SK-N-SH (cell line): ENCODE measurements at regions not wholly inside any gene's neighbourhood (a gene's known extent, or its start where the extent isn't known, plus 50 kb on each side); places are given as distances from the start of the nearest gene placed in this dataset.

Experiments
- CHD2 ChIP-seq: fragments of 150-350 bp; IDR thresholded peaks from 2 replicates; pipeline ENCODE4 v1.6.1; 2018; ENCODE audit warnings: low read length; ENCODE audit not compliant: partially characterized antibody
- EP300 ChIP-seq, 2 experiments: IDR thresholded peaks; 2 replicates each; pipeline versions ENCODE4 v1.4.0 to v1.6.1; 2012; ENCODE audit warnings: borderline replicate concordance in 1 of 2, low read depth in 1 of 2, low read length in 1 of 2
- GABPA ChIP-seq: IDR thresholded peaks from 2 replicates; pipeline ENCODE4 v1.4.0; 2012; ENCODE audit warnings: low read depth, mild to moderate bottlenecking
- RXRA ChIP-seq: IDR thresholded peaks from 2 replicates; pipeline ENCODE4 v1.4.0; 2012; ENCODE audit warnings: low read depth, mild to moderate bottlenecking, borderline replicate concordance
- SMC3 ChIP-seq: IDR thresholded peaks from 2 replicates; pipeline ENCODE4 v1.6.1; 2012; ENCODE audit warnings: low read depth, low read length, improper control_type of control experiment
- TF ChIP-seq, protein P1 (sequence below): fragments of 200-600 bp; sonication (generic); IDR thresholded peaks from 2 replicates; pipeline ENCODE4 v1.6.1; 2017; ENCODE audit warnings: antibody characterized with exemption, mild to moderate bottlenecking, moderate library complexity
- TF ChIP-seq, protein P2 (sequence below): fragments of 150-350 bp; IDR thresholded peaks from 2 replicates; pipeline ENCODE4 v1.6.1; 2016; ENCODE audit warnings: mild to moderate bottlenecking, low read depth, low read length
- TF ChIP-seq, protein P3 (sequence below): IDR thresholded peaks from 2 replicates; pipeline ENCODE4; 2012

DNA sequence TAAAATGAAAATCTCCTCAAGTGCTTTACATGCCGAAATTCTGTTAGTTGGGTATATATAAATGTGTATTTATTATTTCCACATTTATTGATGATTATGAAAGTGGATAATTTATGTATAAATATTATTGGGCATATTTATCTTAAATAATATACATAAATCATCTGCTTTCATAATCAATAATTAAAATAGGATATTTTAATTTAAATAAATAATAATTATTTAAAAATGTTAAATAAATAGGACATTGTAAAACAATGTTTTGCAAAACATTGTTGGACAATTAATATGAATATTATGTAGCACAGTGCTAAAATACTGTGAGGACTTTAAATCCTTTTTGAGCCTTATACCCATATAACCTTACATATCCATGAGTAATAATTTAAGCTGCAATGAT lies 786.5 kb upstream of the CITED2 start:
- TF ChIP-seq EP300 (IDR thresholded peaks at IDR 0.05; ENCODE audit: borderline replicate concordance in 1 of 2, low read depth in 1 of 2, low read length in 1 of 2) (no peak), CHD2 (no peak), SMC3 (no peak), RXRA (no peak), GABPA (no peak)
- TF ChIP-seq, protein P1, sequence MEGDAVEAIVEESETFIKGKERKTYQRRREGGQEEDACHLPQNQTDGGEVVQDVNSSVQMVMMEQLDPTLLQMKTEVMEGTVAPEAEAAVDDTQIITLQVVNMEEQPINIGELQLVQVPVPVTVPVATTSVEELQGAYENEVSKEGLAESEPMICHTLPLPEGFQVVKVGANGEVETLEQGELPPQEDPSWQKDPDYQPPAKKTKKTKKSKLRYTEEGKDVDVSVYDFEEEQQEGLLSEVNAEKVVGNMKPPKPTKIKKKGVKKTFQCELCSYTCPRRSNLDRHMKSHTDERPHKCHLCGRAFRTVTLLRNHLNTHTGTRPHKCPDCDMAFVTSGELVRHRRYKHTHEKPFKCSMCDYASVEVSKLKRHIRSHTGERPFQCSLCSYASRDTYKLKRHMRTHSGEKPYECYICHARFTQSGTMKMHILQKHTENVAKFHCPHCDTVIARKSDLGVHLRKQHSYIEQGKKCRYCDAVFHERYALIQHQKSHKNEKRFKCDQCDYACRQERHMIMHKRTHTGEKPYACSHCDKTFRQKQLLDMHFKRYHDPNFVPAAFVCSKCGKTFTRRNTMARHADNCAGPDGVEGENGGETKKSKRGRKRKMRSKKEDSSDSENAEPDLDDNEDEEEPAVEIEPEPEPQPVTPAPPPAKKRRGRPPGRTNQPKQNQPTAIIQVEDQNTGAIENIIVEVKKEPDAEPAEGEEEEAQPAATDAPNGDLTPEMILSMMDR, result no peak
- TF ChIP-seq, protein P2, sequence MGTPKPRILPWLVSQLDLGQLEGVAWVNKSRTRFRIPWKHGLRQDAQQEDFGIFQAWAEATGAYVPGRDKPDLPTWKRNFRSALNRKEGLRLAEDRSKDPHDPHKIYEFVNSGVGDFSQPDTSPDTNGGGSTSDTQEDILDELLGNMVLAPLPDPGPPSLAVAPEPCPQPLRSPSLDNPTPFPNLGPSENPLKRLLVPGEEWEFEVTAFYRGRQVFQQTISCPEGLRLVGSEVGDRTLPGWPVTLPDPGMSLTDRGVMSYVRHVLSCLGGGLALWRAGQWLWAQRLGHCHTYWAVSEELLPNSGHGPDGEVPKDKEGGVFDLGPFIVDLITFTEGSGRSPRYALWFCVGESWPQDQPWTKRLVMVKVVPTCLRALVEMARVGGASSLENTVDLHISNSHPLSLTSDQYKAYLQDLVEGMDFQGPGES, result no peak
- TF ChIP-seq, protein P3, sequence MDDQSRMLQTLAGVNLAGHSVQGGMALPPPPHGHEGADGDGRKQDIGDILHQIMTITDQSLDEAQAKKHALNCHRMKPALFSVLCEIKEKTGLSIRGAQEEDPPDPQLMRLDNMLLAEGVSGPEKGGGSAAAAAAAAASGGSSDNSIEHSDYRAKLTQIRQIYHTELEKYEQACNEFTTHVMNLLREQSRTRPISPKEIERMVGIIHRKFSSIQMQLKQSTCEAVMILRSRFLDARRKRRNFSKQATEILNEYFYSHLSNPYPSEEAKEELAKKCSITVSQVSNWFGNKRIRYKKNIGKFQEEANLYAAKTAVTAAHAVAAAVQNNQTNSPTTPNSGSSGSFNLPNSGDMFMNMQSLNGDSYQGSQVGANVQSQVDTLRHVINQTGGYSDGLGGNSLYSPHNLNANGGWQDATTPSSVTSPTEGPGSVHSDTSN, result no peak
